Endothelial cell of umbilical vein (primary cell): ENCODE measurements at regions not wholly inside any gene's neighbourhood (a gene's known extent, or its start where the extent isn't known, plus 50 kb on each side); places are given as distances from the start of the nearest gene placed in this dataset.

Experiments used
- BruUV-seq: library from RNA; stranded (reverse); fragments of 400-500 nt; replicated peaks from 2 replicates; lab custom pipeline; 2021; lab: Mats Ljungman, UMichigan
- CTCF ChIA-PET: fragments of 300-600, 350-600 bp; sonication (Branson Sonifier 250); formaldehyde crosslinking; loops from one replicate; lab custom pipeline; 2021; ENCODE audit warnings: antibody characterized with exemption, inconsistent platforms; lab: Charles Lee
- POLR2A ChIA-PET: fragments of 300-600, 350-600 bp; sonication (Branson Sonifier 250); formaldehyde crosslinking; loops from one replicate; lab custom pipeline; 2021; ENCODE audit warnings: antibody characterized with exemption, inconsistent platforms; lab: Charles Lee
- DNase-seq: peaks from one replicate; pipeline ENCODE4 v3.0.0-alpha.2; 2011; ENCODE audit warnings: low read depth, low spot score
- FAIRE-seq: peaks from 2 replicates; lab custom pipeline; 2011; peaks lifted over from hg19 to GRCh38; lab: Jason Lieb, UNC
- H2AFZ ChIP-seq: 2 replicates; pipeline ENCODE4 v1.6.0; 2012; ENCODE audit warnings: low read depth, low read length, control low read depth, inconsistent platforms
- H3K27ac ChIP-seq: 2 replicates; pipeline ENCODE4 v1.5.1; 2011; ENCODE audit warnings: low read depth, mild to moderate bottlenecking, control low read depth, low read length, moderate library complexity; ENCODE audit not compliant: insufficient read depth
- H3K27me3 ChIP-seq, 2 experiments: 2 replicates each; pipeline versions ENCODE4 v1.6.0 to v1.6.1; 2011; ENCODE audit warnings: low read length in 2 of 2, mixed read lengths in 1 of 2; ENCODE audit not compliant: control insufficient read depth in 2 of 2, insufficient read depth in 2 of 2
- H3K36me3 ChIP-seq, 2 experiments: 2 replicates in 1 of 2; 3 replicates in 1 of 2; pipeline ENCODE4 v1.5.1; 2011; ENCODE audit warnings: low read length in 2 of 2, mild to moderate bottlenecking in 1 of 2, moderate library complexity in 1 of 2; ENCODE audit not compliant: control insufficient read depth in 2 of 2, insufficient read depth in 2 of 2; ENCODE audit errors: extremely low read depth in 1 of 2
- H3K4me1 ChIP-seq: 3 replicates; pipeline ENCODE4 v1.5.1; 2011; ENCODE audit warnings: mild to moderate bottlenecking, low read length; ENCODE audit not compliant: control insufficient read depth, insufficient read depth; ENCODE audit errors: extremely low read depth
- H3K4me2 ChIP-seq: 2 replicates; pipeline ENCODE4 v1.6.1; 2011; ENCODE audit warnings: low read length, control low read depth, mixed read lengths; ENCODE audit not compliant: insufficient read depth
- H3K4me3 ChIP-seq, 3 experiments: fragments of 200-600 bp in 1 of 3; sonication (generic), shearing (Covaris generic) in 1 of 3; replicated peaks in 1 of 3; 2 replicates each; pipeline ENCODE4 v1.5.1; 2011 to 2016; ENCODE audit warnings: control low read depth in 3 of 3, low read length in 3 of 3, mild to moderate bottlenecking in 2 of 3, inconsistent platforms in 1 of 3, low read depth in 1 of 3, moderate library complexity in 1 of 3; ENCODE audit not compliant: insufficient read depth in 1 of 3
- H3K79me2 ChIP-seq: 2 replicates; pipeline ENCODE4 v1.6.0; 2012; ENCODE audit warnings: low read length, inconsistent platforms; ENCODE audit not compliant: control insufficient read depth, insufficient read depth
- H3K9ac ChIP-seq: replicated peaks from 2 replicates; pipeline ENCODE3; 2011; ENCODE audit warnings: low read length, control low read depth; ENCODE audit not compliant: insufficient read depth; ENCODE audit errors: extremely low read depth
- H3K9me1 ChIP-seq: replicated peaks from 3 replicates; pipeline ENCODE4 v1.6.0; 2011; ENCODE audit warnings: mild to moderate bottlenecking, low read length; ENCODE audit not compliant: control insufficient read depth, insufficient read depth; ENCODE audit errors: extremely low read depth
- H3K9me3 ChIP-seq: replicated peaks from 2 replicates; pipeline ENCODE4 v1.5.1; 2012; ENCODE audit warnings: low read length, inconsistent platforms; ENCODE audit not compliant: control insufficient read depth, insufficient read depth
- H4K20me1 ChIP-seq: replicated peaks from 2 replicates; pipeline ENCODE3; 2011; ENCODE audit warnings: mild to moderate bottlenecking, low read length; ENCODE audit not compliant: control insufficient read depth, insufficient read depth; ENCODE audit errors: extremely low read depth
- CTCF ChIP-seq, 2 donors: IDR thresholded peaks; 1 replicate in 1 of 2; 2 replicates in 1 of 2; pipeline ENCODE4 v1.5.1; 2011; ENCODE audit warnings: low read length in 2 of 2, mild to moderate bottlenecking in 2 of 2, moderate library complexity in 2 of 2, control low read depth in 1 of 2, inconsistent platforms in 1 of 2, low read depth in 1 of 2; ENCODE audit not compliant: insufficient read depth in 1 of 2; ENCODE audit errors: extremely low read depth in 1 of 2
- EZH2 ChIP-seq: IDR thresholded peaks from 2 replicates; pipeline ENCODE4 v1.6.1; 2012; ENCODE audit warnings: borderline replicate concordance, low read depth, mild to moderate bottlenecking, moderate library complexity, low read length, inconsistent platforms; ENCODE audit not compliant: severe bottlenecking
- GATA2 ChIP-seq: IDR thresholded peaks from 2 replicates; pipeline ENCODE4 v1.7.0; 2011; ENCODE audit warnings: low read depth, mild to moderate bottlenecking, moderate library complexity, mixed read lengths, low read length; ENCODE audit not compliant: insufficient read length, insufficient read depth
- JUN ChIP-seq: IDR thresholded peaks from 2 replicates; pipeline ENCODE4 v1.6.1; 2011; ENCODE audit warnings: borderline replicate concordance, low read depth; ENCODE audit not compliant: insufficient read length, insufficient read depth
- POLR2AphosphoS5 ChIP-seq: IDR thresholded peaks from 2 replicates; pipeline ENCODE4 v1.6.1; 2012; ENCODE audit warnings: low read depth, mild to moderate bottlenecking, control low read depth, low read length, moderate library complexity; ENCODE audit not compliant: insufficient read depth
- dilution Hi-C: fragments of 300-500 bp; cut with MboI; formaldehyde crosslinking; loops from one replicate; pipeline ENCODE4 v1.15.0; 2019; ENCODE audit warnings: low sequenced_read_pairs; ENCODE audit not compliant: extremely low pct_ligation_motif_present
- intact Hi-C: fragments of 100-400 bp; cut with micrococcal nuclease; formaldehyde crosslinking; loops from one replicate; pipeline ENCODE4 v1.10.0; 2022

GRCh38 chr2:238573065-238573778 is 146.5 kb downstream of the ASB1 start:
- TF ChIP-seq POLR2AphosphoS5 (no peak), EZH2 (no peak), GATA2 (no peak), CTCF (IDR thresholded peaks at IDR 0.05; ENCODE audit: extremely low read depth in 1 of 2, insufficient read depth in 1 of 2, low read depth in 1 of 2, low read length in 2 of 2) (peak; percentile 60 to 77), JUN (no peak)
- no peak overlapping the region for H3K4me3 ChIP-seq
- POLR2A ChIA-PET = no interaction called here
- no peaks in the 10 kb centered on the region for H3K9me1 ChIP-seq
- H3K9ac ChIP-seq = no peak overlapping the region
- H3K36me3 ChIP-seq = no peaks in the 10 kb centered on the region
- H3K9me3 ChIP-seq = no peaks in the 10 kb centered on the region
- no peaks in the 10 kb centered on the region for H3K4me1 ChIP-seq
- H4K20me1 ChIP-seq = no peaks in the 10 kb centered on the region
- H3K79me2 ChIP-seq = no peaks in the 10 kb centered on the region
- intact Hi-C loops (loop anchor here (1.0 kb wide), 1 partner anchor 212 kb away; no protein-coding TSS in a partner anchor), dilution Hi-C loops (no loop called here)
- H3K4me2 ChIP-seq = no peak overlapping the region
- BruUV-seq = no TSS peak
- no peak overlapping the region for H3K27ac ChIP-seq
- no peaks in the 10 kb centered on the region for H3K27me3 ChIP-seq
- H2AFZ ChIP-seq = no peak overlapping the region
- no peak for FAIRE-seq
- CTCF ChIA-PET = interaction anchor here (1.0 to 3.8 kb wide), 8 partner anchors 24 to 373 kb away, joined by 3 to 21 read pairs (median 5); no protein-coding TSS in a partner anchor
- DNase-seq = no peak
